ENCODE measurements at regions not wholly inside any gene's neighbourhood (a gene's known extent, or its start where the extent isn't known, plus 50 kb on each side); places are given as distances from the start of the nearest gene placed in this dataset.
A peak's percentile ranks its signal among the peaks of the same experiment; 100 is the strongest.

DNA sequence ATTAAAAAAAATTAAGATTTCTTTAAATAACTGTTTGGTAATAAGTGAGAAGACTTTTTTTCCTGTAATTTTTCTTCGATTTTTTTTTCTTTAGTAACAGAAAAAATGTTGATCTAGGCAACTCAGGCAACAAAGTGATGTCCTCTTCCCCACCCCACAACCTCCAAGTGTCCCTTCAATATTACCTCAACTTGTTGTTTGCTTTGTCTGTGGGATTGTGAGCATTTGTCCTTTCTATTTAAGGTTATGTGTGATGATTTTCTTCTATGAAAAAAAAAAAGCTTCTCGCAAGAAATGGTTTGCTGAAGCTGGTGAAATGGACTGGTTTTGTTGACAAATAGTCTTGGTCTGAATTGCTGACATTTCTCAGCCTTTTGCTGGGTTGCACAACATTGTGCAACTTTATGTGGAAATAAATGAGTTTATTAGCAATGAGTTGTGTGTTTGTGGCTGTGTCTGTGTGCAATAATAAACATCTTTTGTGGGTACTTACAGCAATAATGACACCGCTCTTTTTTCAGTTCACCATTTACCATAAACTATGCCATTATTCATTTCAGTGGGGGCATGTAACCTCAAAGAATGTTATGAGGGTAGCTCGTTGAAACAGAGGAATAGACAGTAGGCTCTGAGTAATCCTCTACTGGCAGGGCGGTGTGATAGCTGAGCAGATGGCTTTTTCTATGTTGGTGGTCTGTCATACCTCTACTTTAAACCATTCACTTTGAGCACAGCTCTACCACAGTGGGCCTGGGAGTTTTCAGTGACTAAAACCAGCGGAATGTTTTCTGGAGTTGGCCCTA, 218.4 kb downstream of the HLX start:
- ChIA-PET SMC1A (ENCODE audit: uncharacterized antibody, unreplicated experiment) (interaction anchor here (0.7 to 2.5 kb wide), 9 partner anchors 9 to 106 kb away, joined by 3 to 20 read pairs (median 5); no protein-coding TSS in a partner anchor), RAD21 (ENCODE audit: unreplicated experiment) (interaction anchor here (0.6 to 1.9 kb wide), 6 partner anchors 12 to 222 kb away, joined by 3 to 10 read pairs (median 4); no protein-coding TSS in a partner anchor), CTCF (interaction anchor here (0.7 to 1.1 kb wide), 5 partner anchors 27 to 223 kb away, joined by 3 to 5 read pairs (median 4); no protein-coding TSS in a partner anchor), POLR2A (interaction anchor here (0.7 kb wide), 1 partner anchor 50 kb away, joined by 3 read pairs; no protein-coding TSS in a partner anchor)
- ATAC-seq: peak; percentile 81
- intact Hi-C loops (cut with micrococcal nuclease; ENCODE audit: unreplicated experiment) (no loop called here), in situ Hi-C loops (cut with MboI) (no loop called here)
- no peak for FAIRE-seq
- no peak overlapping the region for H3K4me2 ChIP-seq (ENCODE audit: control insufficient read depth, insufficient read depth)
- no peak overlapping the region for H2AFZ ChIP-seq (ENCODE audit: control insufficient read depth, low read depth, low read length)
- TF ChIP-seq, protein P1, sequence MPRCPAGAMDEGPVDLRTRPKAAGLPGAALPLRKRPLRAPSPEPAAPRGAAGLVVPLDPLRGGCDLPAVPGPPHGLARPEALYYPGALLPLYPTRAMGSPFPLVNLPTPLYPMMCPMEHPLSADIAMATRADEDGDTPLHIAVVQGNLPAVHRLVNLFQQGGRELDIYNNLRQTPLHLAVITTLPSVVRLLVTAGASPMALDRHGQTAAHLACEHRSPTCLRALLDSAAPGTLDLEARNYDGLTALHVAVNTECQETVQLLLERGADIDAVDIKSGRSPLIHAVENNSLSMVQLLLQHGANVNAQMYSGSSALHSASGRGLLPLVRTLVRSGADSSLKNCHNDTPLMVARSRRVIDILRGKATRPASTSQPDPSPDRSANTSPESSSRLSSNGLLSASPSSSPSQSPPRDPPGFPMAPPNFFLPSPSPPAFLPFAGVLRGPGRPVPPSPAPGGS (IDR thresholded peaks at IDR 0.05; ENCODE audit: borderline replicate concordance, insufficient read depth, low read depth, low read length, poor library complexity, severe bottlenecking): peak; percentile 55
- TF ChIP-seq RUNX3 (IDR thresholded peaks at IDR 0.05; ENCODE audit: low read length) (0 out of 2 replicates have a peak, but pooled peaks have one; percentile 8), ZNF622 (IDR thresholded peaks at IDR 0.05) (no peak), ZNF274 (IDR thresholded peaks at IDR 0.05; ENCODE audit: insufficient read depth, insufficient read length) (no peak)
- no peaks in the 10 kb centered on the region for H4K20me1 ChIP-seq (ENCODE audit: control insufficient read depth, insufficient read depth)
- H3K27ac ChIP-seq (ENCODE audit: control insufficient read depth, insufficient read depth): no peak overlapping the region
- no TSS peak for BruUV-seq (replicated peaks)
- no peaks in the 10 kb centered on the region for H3K79me2 ChIP-seq (ENCODE audit: control insufficient read depth, insufficient read depth, low read length)
- no peaks in the 10 kb centered on the region for H3K36me3 ChIP-seq (ENCODE audit: control insufficient read depth in 2 of 2, insufficient read depth in 2 of 2, low read length in 1 of 2)
- peaks cover 10% of the 10 kb centered on the region; the same call in 2 of the 3 replicates for H3K9me3 ChIP-seq (replicated peaks; ENCODE audit: control insufficient read depth, insufficient read depth, low read length)
- no peak for DNase-seq (ENCODE audit: low read depth, low spot score)
- 34% methylated on average over 6 of the region's 6 CpGs for WGBS (ENCODE audit: insufficient coverage, insufficient replicate concordance, low lambda C conversion rate, missing lambda C conversion rate)
- H3K27me3 ChIP-seq (replicated peaks in 1 of 2; ENCODE audit: control insufficient read depth in 2 of 2, insufficient read depth in 2 of 2, low read length in 1 of 2): no peaks in the 10 kb centered on the region
- peaks cover 5% of the 10 kb centered on the region for H3K4me1 ChIP-seq (ENCODE audit: control insufficient read depth, insufficient read depth, low read length)
- H3K9ac ChIP-seq (ENCODE audit: control insufficient read depth, insufficient read depth, low read length): no peak overlapping the region
- H3K4me3 ChIP-seq: no peak overlapping the region
